ENCODE measurements at regions not wholly inside any gene's neighbourhood (a gene's known extent, or its start where the extent isn't known, plus 50 kb on each side); places are given as distances from the start of the nearest gene placed in this dataset.

DNA sequence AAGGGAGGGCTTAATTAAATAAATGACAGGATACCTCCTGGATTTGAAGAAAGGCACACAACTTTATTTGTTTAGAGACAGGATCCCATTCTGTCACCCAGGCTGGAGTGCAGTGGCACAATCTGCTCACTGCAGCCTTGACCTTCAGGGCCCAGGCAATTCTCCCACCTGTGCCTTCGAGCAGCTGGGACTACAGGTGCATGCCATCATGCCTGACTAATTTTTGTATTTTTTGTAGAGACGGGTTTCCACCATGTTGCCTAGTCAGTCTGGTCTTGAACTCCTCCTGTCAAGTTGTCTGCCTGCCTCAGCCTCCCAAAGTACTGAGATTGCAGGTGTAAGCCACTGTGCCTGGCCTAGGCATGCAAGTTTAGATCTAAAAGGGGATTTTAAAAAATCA lies 272.7 kb upstream of the MBL2 start:
- TF ChIP-seq, protein P1, sequence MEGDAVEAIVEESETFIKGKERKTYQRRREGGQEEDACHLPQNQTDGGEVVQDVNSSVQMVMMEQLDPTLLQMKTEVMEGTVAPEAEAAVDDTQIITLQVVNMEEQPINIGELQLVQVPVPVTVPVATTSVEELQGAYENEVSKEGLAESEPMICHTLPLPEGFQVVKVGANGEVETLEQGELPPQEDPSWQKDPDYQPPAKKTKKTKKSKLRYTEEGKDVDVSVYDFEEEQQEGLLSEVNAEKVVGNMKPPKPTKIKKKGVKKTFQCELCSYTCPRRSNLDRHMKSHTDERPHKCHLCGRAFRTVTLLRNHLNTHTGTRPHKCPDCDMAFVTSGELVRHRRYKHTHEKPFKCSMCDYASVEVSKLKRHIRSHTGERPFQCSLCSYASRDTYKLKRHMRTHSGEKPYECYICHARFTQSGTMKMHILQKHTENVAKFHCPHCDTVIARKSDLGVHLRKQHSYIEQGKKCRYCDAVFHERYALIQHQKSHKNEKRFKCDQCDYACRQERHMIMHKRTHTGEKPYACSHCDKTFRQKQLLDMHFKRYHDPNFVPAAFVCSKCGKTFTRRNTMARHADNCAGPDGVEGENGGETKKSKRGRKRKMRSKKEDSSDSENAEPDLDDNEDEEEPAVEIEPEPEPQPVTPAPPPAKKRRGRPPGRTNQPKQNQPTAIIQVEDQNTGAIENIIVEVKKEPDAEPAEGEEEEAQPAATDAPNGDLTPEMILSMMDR (conservative IDR thresholded peaks at IDR 0.05), result no peak
- TF ChIP-seq EZH2 (IDR thresholded peaks at IDR 0.05; ENCODE audit: low read depth), result no peak
